Embryonic facial prominence (tissue), 1 donor: ENCODE measurements at regions not wholly inside any gene's neighbourhood (a gene's known extent, or its start where the extent isn't known, plus 50 kb on each side); places are given as distances from the start of the nearest gene placed in this dataset.
"Not testable (repeated sequence)": the region's sequence is repeated elsewhere in the genome, so short reads cannot be mapped to it uniquely, and the experiment has no call there.

Source experiments
- DNase-seq: peaks from one replicate; pipeline ENCODE4 v3.0.0-alpha.2; 2016; ENCODE audit errors: extremely low spot score

DNA sequence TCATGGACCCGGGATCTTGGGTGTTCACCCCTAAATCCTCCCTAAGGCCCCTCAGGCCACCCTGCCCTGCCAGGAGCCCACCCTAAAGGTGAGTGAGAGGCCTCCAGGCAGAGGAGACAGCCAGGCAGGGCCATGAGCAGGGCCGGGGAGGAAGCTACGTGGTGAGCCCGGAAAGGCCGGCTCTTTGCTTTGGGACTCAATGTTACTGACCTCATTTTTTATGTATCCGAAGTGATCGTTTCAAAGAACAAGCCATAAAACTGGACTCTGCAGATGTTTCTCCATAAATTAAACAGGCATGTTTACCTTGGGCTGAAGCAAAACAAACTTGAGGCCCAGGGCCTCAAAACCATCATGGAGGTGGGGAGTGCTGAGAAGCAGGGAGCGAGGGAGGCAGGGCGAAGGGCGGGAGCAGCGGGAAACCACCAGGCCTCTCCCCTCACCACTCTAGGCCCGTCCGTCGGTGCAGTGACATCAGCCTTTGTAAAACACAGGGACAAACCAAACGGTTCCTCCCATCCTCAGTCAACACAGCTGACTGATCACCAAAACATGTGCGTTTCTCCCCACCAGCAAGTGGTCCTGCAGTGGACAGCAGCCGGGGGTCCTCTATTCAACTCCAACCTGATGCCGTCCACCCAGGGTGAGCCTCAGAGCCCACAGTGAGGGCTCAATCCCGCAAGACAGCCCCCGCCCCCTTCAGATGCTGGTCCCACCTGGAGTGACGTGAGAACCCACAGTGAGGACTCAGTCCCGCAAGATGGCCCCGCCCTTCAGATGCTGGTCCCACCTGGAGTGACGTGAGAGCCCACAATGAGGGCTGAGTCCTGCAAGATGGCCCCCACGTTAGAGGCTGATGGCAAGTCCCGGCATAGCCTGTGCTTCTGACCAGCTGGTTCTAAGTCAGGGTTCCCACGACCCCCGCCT is 102.9 kb upstream of the LRPAP1 start:
- DNase-seq: no peak

GRCh38 chr4:3634281-3634857 is 102.1 kb upstream of the LRPAP1 start:
- DNase-seq: no peak

DNA sequence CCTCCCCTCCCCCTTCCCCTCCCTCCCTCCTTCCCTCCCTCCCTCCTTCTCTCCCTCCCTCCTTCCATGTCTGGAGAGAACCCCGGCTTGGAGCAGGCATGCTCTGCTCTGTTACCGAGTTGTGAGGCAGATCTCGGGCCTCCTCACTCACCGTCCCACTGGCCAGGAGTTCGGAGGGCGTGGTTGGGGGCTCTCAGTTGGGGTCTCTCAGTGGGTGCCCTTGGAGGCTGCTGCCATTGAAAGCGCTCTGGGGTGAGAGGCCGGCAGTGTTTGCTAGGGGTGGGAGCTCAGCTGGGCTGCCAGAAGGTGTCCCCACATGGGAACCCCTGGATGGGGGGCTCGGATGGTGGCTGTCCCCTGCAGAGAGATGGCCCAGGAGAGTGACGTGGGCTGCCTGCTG is 101.1 kb upstream of the LRPAP1 start:
- not testable (repeated sequence) for DNase-seq

DNA sequence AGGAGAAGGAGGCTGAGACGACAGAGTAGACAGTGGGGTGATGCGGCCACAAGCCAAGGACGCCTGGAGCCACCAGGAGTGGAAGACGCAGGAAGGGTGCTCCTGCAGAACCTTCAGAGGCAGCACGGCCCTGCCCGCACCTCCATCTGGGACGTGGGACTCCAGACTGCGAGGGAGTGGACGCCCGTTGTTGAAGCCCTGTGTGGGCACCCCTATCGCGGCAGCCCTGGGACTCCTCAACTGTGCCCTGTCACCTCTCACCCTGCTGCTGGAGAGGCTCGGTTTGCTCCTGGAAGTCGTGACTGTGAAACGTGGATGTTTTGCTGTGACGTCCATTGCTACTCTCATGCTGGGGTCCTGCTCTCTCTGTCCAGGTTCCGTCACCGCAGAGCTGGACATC is 100.6 kb upstream of the LRPAP1 start:
- not testable (repeated sequence) for DNase-seq

- not testable (repeated sequence) for DNase-seq
Measured at GRCh38 chr4:3631544-3632266, 99.5 kb upstream of the LRPAP1 start.

- DNase-seq: no peak
Measured at GRCh38 chr4:3630598-3631543, 98.6 kb upstream of the LRPAP1 start.

GRCh38 chr4:3630136-3630597 is 97.9 kb upstream of the LRPAP1 start:
- DNase-seq: no peak

- DNase-seq: no peak
Measured at GRCh38 chr4:3629665-3630064, 97.4 kb upstream of the LRPAP1 start.

DNA sequence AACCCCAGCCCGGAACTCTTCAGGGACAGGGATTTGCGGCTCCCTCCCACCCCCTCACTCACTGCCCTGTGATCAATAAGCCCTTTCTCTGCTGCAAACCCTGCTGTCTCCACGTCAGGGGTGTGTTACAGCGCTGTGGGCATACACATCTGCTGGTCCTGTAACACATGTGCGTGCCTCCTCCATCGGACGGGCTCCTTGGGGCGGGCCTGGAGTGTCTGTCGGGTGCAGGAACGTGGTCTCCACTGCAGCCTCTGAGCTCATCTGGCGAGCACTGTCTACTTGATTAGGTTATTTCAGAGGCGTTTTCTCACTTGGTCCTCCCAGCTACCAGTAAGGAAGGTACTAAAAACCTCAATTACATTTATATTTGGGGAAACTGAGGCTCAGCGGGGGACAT is 97.0 kb upstream of the LRPAP1 start:
- DNase-seq: not testable (repeated sequence)

DNA sequence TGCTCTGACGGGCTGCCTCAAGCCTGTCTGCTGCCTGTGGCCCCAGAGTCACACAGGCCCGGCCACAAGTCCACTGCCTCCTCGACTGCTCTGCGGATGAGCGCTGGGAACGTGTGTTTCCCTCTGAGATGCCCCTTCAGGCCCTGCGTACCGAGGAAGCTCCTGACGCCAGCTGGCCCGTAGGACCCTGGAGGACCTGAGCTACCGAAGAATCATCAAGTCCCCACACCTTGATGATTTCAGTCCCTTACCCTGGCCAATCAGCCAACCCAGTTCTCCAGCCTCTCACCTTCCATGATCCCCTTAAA is 96.6 kb upstream of the LRPAP1 start:
- no peak for DNase-seq

GRCh38 chr4:3627967-3628867 is 96.0 kb upstream of the LRPAP1 start:
- DNase-seq: not testable (repeated sequence)

- DNase-seq: not testable (repeated sequence)
Measured at GRCh38 chr4:3627456-3627855, 95.2 kb upstream of the LRPAP1 start.

DNA sequence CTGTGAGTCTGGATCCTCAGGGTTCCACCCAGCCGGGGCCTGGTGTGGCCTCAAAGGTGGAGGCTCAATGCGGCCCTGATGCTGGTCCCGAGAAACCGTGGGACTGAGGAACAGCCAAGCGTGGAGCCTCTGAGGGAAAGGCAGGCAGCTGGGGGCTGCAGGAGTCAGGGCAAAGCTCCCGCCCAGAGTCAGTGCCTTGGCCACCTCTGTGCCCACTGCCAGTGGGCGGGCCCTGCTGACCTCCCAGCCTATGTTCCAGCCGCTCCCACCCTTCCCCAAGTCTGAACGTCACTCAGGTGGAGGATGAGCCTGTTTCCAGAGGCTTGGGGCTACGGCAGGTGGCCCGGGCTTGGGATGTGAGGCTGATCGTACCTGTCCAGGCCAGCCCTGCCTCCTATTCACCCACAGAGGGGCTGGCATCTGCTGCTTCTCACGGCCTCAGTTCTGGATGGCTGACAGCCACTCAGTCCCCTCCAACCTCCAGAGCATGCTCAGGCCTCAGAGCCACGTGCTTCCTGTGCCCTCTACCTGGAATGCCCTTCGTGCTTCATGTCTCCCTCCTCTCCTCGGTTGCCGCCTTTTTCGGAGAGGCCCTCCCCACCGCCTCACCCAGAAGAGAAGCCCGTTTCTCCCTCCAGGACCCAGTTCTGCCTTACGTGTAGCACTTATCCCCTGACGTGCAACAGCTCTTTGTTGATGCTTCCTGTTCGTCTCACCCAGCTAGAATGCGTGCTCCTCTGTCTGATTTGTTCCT is 94.1 kb upstream of the LRPAP1 start:
- not testable (repeated sequence) for DNase-seq

- not testable (repeated sequence) for DNase-seq
Measured at GRCh38 chr4:3625286-3625875, 93.2 kb upstream of the LRPAP1 start.

DNA sequence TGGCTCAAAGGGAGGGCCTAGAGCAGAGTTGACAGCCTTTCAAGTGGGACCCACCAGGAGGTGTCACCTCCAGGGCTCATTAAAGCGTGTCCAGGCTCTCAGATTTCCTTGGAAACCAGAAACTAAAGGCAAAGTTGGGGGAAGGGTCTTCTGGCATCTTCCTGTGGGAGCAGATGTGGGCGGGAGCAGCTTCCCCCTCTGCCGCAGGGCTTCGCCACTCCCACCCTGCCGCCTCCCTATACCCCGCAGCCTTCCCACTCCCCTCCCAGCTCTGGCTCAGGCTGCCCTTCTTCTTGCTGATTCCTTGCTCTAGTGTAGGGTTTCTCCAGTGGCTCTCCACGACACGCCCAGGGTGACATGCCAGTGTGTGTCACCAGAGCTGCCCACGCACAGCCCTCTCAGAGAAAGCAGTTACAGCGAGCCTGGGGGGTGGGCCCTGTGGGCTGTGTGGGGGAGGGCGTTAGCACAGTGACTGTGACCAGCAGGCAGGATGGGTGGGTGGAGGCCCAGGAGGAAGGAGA is 91.6 kb upstream of the LRPAP1 start:
- not testable (repeated sequence) for DNase-seq

DNA sequence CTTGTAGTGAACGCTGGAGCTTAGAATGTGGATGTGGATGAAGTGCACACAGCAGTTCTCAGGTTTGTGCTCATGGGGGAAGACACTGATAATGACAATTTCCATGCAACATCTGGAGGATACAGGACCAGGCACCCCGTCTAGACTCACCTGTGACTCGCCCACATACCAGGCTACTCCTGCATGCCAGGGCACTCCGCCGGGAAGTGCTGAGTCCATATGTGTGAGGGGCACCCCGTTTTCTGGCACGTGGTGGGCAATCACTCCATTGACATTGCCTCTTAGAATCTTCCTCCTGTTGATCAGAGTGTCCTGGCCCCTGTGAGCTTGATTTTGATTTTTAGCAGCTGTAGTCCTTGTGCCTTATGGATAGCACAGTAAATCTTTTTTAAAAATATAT is 90.9 kb upstream of the LRPAP1 start:
- no peak for DNase-seq

DNA sequence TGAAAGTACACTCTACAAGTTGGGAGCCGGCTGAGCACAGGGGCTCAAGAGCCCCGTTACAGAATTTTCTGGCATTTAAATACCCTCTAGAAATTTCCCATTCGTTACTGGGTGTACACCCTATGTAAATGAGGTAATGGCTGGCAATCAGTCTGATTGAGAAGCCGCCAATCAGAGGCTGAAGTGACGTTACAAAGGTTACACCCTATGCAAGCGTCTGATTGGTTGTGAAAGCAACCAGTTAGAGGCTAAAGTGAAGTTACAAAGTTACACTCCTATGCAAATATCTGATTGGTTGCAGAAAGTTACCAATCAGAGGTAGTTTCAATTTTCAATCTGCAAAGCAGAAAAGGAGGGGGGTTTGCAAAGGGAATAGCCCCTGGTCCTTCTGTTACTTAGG is 88.1 kb upstream of the LRPAP1 start:
- not testable (repeated sequence) for DNase-seq

GRCh38 chr4:3619698-3620097 is 87.5 kb upstream of the LRPAP1 start:
- DNase-seq: not testable (repeated sequence)

- not testable (repeated sequence) for DNase-seq
Measured at GRCh38 chr4:3618341-3618740, 86.1 kb upstream of the LRPAP1 start.
